GM10847 (cell line): ENCODE measurements at regions not wholly inside any gene's neighbourhood (a gene's known extent, or its start where the extent isn't known, plus 50 kb on each side); places are given as distances from the start of the nearest gene placed in this dataset.

Source experiments
- POLR2A ChIP-seq: IDR thresholded peaks from 2 replicates; pipeline ENCODE4 v1.6.1; 2011; ENCODE audit not compliant: insufficient read length; ENCODE audit errors: extremely low read depth

DNA sequence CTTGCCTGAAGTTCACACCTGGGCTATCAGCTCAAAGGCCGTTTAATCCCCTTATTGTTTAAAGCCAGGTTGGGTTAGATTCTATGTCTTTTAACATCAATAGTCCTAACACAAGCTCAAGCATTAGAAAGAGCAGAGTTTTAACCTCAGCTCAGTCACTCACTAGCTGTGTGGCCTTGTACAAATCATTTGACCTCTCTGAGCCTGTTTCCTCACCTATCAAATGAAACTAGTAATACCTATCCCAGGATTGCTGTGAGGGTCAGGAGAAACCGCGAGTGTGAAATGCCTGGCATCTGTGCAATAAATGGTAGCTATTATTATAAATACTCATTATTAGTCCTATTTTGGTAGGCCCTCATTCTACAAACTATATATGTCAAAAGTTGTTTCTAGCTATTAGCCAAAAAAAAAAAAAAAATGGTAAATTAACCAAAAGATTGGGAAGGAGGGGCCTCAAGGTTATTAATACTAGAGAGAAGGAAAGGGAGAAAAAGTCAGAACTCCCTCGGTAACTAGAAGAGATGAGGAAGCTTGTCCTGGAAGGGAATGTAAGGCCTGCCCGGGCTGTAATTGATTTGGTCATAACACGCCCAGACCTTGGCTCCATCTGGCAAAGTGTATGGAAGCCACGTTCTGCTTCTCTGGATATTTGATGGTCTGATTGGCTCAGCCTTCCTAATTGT lies 510.5 kb upstream of the PROK2 start:
- TF ChIP-seq POLR2A: no peak

DNA sequence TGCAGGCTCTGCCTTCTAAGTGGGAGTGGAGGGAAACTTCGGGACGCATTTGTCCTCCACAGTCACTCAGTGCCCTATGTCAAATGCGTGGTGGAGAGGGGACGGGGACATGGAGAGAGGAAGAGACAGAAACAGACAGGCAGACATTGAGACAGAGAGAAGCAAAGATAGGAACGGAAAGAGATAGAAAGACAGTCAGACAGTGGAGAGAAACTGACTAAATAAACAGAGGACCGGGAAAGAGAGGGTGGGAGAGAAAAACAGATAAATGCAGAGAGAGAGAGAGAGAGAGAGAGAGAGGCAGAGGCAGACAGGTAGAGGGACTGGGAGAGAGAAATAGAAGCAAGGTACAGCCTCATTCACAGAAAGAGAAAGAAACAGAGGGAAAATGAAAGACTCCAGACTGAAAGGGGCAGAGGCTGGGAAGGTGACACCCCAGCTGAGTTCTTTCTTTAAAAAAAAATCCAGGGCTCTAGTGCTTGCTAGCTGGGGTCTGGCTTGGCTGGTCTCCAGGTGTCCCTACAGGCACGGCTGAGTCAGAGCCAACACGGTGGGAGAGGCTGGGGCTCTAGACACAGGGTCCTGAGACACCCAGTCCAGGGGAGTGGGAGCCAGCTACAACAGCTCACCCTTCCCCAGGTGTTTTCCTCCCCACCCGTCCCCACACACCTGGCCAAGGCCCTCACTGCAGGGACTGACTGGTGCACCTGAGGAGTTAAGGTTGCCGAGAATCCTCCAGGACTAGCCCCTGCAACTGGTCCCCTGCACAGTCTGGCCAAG lies 506.1 kb upstream of the PROK2 start:
- no peak for TF ChIP-seq POLR2A

DNA sequence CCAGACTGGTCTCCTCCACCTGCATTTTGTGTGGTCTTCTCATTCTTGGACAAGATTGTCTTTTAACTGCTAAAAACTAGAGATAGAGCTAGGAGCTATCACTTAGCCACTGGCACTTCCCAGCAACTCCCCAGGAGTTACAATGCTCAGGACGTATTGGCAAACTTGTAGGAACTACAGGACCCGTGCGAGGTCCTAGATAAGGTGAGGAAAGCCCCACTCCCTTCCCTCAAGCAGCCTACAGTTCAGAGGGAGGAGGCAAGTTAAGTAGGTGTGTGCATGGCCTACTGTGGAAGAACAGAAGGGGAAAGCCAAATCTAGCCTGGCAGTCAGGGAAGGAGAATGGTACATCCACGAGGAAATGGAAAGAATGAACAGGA lies 504.7 kb upstream of the PROK2 start:
- no peak for TF ChIP-seq POLR2A

DNA sequence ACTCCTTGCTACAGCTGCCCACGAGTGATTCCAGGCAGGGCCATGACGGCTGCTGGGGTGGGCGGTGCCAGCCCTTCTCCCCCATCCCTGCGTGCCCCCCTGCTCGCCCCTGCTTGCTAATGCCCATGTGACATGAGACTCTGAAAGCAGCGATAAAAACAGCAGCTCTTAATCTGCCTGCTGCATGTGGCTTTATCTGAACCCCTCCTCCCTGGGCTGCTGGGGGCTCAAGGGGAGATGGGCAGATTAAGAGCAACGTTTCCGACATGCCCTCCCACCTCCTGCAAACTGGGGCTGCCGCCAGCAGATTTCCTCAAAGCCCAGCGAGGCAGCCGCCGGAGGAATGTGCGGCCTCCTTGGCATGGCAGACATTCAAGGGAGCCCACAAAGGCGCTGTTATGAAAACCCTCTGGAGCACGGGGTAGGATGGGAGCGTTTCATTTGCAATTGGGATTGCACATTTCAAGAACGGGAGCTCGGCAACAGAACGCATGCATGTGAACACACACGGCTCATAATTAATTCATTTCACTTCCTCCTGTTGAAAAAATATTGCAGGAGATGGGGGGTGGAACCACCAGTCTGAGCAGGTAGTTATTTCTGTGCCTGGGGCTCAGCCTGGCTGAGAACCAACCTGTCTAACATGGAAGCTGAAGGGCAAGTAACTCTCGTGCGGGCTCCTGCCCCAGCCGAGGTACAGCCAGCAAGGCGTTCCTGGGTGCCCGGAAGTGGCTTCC lies 504.2 kb upstream of the PROK2 start:
- TF ChIP-seq POLR2A: no peak

DNA sequence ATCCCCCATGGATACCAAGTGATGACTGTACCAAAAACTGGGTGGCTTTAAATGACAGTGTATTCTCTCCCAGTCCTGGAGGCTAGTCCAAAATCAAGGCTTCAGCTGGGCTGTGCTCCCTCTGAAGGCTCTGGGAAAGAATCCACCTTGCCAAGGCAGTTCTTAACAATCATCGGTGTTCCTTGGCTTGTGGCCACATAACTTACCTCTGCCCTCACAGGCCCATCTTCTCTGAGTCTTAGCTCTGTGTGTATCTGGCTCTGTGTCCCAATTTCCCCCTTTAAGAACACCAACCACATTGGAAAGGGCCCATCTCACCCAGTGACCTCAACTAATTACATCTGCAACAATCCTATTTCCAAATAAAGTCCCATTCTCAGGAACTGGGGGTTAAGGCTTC lies 503.0 kb upstream of the PROK2 start:
- no peak for TF ChIP-seq POLR2A

DNA sequence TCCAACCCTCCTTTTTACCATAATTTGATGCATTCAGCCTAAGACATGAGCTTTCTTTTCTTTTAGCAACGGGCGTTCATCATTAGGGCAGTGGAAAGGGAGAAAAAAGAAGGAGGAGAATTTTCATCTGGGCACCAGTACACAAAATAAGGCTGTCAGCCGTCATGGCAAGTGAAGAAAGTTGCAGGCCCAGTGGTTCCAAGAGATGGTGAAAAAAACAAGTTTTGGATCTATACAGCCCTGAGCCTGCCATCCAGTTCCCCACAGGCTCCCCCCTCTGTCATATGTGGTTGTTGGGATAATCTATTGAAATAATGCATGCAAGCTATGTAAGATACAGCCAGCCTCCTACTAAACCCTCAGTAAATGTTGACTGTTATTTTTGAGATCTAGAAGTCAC lies 500.6 kb upstream of the PROK2 start:
- no peak for TF ChIP-seq POLR2A

DNA sequence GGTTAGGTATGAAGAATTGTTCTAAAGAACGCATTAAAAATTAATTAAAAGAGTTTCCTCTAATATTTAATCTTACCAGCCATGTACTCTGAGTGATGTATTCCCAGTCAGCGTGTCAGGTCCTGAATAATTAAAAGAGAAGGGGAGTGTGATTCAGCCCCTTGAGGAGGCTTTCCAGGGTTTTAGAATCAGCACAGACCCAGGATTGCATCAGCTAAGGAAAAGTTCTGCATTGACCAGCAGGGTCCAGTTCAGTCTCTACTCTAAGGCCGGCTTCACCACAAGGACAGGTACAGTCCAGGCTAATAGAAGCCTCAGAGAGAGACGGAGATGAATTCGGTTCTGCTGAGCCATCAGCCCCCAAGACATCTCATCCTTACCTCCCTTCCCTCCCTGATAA lies 499.5 kb upstream of the PROK2 start:
- TF ChIP-seq POLR2A: no peak

DNA sequence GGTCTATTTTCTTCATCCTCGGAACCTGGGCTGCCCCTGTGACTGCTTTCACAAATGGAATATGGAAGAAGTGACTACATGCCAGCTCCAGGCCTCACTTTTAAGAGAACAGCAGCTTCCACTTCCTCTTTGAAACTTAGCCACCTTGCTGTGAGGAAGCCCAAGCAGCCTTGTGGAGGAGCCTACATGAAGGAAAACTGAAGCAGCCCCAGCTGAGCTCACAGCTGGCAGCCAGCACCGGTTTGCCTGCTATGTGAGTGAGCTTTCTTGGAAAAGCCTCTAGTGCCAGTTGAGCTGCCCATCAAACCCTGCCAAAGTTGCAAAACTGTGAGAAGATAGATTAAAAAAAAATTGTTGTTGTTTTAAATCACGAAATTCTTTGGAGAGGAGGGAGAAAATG lies 498.0 kb upstream of the PROK2 start:
- TF ChIP-seq POLR2A: no peak

DNA sequence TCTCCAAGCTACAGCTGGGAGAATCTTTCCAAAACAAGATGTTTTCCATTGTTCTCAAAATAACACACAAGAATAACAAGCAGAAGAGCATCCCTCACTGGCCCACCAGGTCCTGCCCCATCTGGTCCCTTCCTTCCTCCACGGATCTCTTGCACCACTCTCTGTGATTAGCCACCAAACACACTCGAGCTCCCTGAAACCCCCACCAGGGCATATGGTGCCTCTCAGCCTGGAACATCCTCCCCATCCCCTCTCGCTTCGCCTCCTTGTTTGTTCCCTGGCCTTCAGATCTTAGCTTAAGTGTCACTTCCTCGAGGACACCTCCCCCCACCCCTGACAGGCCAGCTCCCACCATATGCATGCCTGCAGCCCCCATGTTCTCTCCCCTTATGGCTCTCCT lies 496.6 kb upstream of the PROK2 start:
- no peak for TF ChIP-seq POLR2A

DNA sequence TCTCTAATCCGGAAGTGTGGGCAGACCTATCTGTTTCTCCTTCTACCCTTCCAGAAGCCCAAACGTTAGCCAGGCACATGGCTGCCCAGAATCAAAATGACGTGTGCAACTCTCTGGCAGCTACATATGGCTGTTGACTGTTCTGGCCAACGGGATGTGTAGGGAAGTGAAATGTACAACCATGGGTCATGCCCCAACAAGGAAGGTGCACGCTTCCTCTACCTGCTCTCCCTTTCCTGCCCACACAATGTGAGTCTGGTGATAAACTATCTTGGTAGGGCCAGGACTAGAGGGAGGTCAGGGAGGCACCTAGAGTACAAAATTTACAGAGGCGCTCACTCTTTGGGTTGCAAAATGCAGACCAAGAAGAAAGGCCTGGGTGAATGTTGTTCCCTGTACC lies 495.9 kb upstream of the PROK2 start:
- no peak for TF ChIP-seq POLR2A

DNA sequence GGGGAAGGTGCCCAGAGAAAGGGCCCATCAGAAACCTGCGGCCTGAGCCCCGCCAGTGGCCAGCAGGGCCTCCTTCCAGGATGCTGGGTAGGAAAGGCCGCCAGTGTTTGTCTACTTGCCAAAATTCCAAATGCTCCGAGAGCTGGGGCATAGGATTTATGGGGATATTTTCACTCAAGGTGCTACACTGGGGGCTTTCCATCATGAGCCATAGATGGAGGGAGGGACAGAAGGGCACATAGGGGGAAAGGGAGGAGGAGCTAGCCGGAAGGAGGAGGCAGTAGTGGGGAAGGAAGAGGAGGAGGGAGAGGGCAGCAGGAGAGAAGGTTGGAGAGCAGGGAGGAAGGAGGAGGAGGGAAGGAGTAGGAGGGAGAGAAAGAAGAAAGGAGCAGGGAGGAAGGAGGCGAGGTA lies 494.7 kb upstream of the PROK2 start:
- no peak for TF ChIP-seq POLR2A

DNA sequence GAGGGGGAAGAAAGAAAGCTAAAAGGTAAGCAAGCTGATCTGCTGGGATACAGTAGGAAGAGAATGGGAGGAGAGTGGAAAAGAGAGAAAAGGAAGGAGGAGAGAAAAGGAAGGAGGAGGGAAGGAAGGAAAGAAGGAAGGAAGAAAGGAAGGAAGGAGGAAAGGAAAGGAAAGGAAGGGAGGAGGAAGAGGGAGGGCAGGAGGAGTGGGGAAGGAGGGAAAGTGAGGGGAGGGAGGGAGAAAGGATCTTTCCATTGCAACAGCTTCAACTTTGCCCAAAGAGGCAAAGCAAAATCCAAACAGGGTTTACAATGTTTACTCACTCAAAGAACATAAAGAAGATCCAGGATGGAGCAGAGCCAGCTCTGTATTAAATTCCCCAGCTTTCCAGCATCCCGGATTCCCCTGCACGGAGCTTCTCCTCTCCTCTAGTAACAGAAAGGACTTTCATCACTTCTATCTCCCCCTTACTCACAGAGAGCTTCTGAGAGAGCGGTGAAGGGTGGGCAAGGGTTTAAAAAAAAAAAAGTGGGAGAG lies 494.2 kb upstream of the PROK2 start:
- no peak for TF ChIP-seq POLR2A

DNA sequence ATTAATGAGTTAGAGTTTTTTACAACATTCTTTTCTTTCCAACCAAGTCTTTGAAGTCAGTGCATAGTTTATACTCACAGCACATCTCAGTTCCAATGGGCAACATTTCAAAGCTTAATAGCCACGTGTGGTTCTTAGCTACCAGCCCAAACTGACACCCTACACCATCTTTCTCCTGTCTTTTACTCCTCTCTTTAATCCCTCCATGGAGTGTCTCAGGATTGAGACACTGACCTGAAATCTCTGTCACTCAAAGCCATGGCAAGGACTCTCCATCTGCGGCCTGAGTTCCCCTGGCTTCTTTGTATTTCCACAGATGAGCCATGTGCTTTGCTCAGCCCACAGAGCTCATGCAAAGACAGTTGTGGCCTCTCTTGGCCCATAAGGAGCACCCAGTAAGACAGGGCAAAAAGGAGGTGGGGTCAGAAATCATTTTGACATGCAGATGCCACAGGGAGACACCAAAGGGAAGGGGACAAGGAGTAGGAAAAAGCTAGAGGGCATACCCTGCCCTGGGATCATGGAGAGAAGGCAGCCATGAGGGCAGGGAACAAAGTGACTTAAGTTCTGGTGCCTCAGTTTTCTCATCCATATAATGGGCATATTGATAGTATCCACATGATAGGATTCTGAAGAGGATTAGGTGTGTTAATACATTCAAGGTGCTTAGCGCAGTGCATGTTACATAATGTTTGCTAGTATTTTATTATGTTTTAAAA lies 493.6 kb upstream of the PROK2 start:
- TF ChIP-seq POLR2A: no peak

DNA sequence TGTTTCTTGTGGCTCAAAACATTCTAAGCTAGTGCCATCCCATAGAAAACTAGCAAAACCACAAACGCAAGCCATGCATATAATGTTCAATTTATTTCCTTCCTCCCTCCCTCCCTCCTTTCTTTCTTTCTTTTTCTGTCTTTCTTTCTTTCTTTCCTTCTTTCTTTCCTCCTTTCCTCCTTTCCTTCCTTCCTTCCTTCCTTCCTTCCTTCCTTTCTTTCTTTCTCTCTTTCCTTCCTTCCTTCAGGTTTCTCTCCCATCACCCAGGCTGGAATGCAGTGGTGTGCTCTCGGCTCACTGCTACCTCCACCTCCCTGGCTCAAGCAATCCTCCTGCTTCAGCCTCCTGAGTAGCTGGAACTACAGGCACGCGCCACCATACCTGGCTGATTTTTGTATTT lies 492.8 kb upstream of the PROK2 start:
- no peak for TF ChIP-seq POLR2A

DNA sequence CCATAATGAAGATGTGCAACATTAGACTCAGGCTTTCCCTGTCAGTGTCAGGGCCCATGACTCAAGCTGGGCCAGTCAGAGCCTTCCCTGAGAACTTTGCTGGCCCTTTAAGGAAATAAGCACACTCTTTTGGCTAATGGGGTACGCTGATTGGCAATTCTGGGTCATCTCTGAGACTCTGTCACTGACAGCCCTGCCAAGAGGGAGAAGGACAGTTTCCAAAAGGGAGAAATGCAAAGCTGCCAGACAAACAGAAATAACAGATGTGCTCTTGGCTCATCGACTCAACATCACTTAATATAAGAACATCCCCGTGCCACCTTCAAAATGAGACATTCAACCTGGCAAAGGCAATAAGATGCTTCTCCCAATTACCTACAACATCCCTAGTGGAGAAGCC lies 491.9 kb upstream of the PROK2 start:
- no peak for TF ChIP-seq POLR2A
